ENCODE measurements at regions not wholly inside any gene's neighbourhood (a gene's known extent, or its start where the extent isn't known, plus 50 kb on each side); places are given as distances from the start of the nearest gene placed in this dataset.

DNA sequence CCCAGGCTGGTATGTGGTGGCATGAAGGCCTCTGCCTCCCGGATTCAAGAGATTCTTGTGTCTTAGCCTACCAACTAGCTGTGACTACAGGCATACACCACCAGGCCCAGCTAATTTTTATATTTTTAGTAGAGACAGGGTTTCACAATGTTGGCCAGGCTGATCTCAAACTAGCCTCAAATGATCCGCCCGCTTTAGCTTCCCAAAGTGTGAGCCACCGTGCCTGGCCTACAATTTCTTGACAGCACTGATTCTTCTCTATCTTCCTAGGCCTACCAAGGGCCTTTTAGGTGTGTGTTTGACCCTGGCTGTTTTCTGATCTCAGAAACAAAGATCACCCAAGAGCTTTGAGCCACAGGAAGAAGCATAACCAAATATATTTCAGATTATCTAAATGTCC, 540.8 kb upstream of the ADAMTS5 start:
- Histone ChIP-seq H3K4me3 (replicated peaks in 1 of 3; ENCODE audit: low read depth in 2 of 3, low read length in 3 of 3) (no peak overlapping the region), H3K9ac (ENCODE audit: insufficient read depth, low read length, poor library complexity, severe bottlenecking) (no peak overlapping the region), H3K27ac (ENCODE audit: low read depth in 1 of 2, low read length in 2 of 2) (no peak overlapping the region), H3K36me3 (replicated peaks in 1 of 2; ENCODE audit: control insufficient read depth in 1 of 2, insufficient read depth in 2 of 2, low read length in 2 of 2) (no peaks in the 10 kb centered on the region), H3K9me3 (replicated peaks in 1 of 2; ENCODE audit: control insufficient read depth in 1 of 2, insufficient read depth in 1 of 2, low read length in 2 of 2) (no peaks in the 10 kb centered on the region), H3K27me3 (ENCODE audit: control insufficient read depth in 2 of 2, insufficient read depth in 2 of 2, low read length in 2 of 2) (no peaks in the 10 kb centered on the region), H3K79me2 (ENCODE audit: insufficient read depth, low read length) (no peaks in the 10 kb centered on the region), H3K4me2 (replicated peaks; ENCODE audit: extremely low read depth, low read length, poor library complexity, severe bottlenecking) (no peak overlapping the region), H2AFZ (ENCODE audit: insufficient read depth, low read depth, low read length, poor library complexity, severe bottlenecking) (no peak overlapping the region), H3K4me1 (ENCODE audit: control insufficient read depth in 1 of 2, insufficient read depth in 2 of 2, low read length in 2 of 2) (no peaks in the 10 kb centered on the region), H4K20me1 (ENCODE audit: insufficient read depth, low read length) (no peaks in the 10 kb centered on the region)
- peaks cover 0 to 3% (median 0%) of the 10 kb centered on the region in 7 donors for H3K9me3 Mint-ChIP-seq
- DNase-seq = no peak
- H3K27ac Mint-ChIP-seq = no peak overlapping the region
- TF ChIP-seq, protein P1, sequence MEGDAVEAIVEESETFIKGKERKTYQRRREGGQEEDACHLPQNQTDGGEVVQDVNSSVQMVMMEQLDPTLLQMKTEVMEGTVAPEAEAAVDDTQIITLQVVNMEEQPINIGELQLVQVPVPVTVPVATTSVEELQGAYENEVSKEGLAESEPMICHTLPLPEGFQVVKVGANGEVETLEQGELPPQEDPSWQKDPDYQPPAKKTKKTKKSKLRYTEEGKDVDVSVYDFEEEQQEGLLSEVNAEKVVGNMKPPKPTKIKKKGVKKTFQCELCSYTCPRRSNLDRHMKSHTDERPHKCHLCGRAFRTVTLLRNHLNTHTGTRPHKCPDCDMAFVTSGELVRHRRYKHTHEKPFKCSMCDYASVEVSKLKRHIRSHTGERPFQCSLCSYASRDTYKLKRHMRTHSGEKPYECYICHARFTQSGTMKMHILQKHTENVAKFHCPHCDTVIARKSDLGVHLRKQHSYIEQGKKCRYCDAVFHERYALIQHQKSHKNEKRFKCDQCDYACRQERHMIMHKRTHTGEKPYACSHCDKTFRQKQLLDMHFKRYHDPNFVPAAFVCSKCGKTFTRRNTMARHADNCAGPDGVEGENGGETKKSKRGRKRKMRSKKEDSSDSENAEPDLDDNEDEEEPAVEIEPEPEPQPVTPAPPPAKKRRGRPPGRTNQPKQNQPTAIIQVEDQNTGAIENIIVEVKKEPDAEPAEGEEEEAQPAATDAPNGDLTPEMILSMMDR (IDR thresholded peaks at IDR 0.05) = no peak
- WGBS (ENCODE audit: insufficient coverage) = 95% methylated on average over 3 of the region's 4 CpGs
- intact Hi-C loops (cut with micrococcal nuclease) = no loop called here
- H3K27me3 Mint-ChIP-seq (ENCODE audit: low read depth in 3 of 3) = no peaks in the 10 kb centered on the region
- H3K36me3 Mint-ChIP-seq = no peaks in the 10 kb centered on the region
- H3K4me1 Mint-ChIP-seq = no peaks in the 10 kb centered on the region
- H3K4me3 Mint-ChIP-seq = no peak overlapping the region

GRCh38 chr21:27505516-27505915, 538.6 kb upstream of the ADAMTS5 start:
- Histone ChIP-seq H3K27me3 (ENCODE audit: control insufficient read depth in 2 of 2, insufficient read depth in 2 of 2, low read length in 2 of 2) (no peaks in the 10 kb centered on the region), H3K36me3 (replicated peaks in 1 of 2; ENCODE audit: control insufficient read depth in 1 of 2, insufficient read depth in 2 of 2, low read length in 2 of 2) (no peaks in the 10 kb centered on the region), H3K27ac (ENCODE audit: low read depth in 1 of 2, low read length in 2 of 2) (no peak overlapping the region), H3K4me3 (replicated peaks in 1 of 3; ENCODE audit: low read depth in 2 of 3, low read length in 3 of 3) (no peak overlapping the region), H3K79me2 (ENCODE audit: insufficient read depth, low read length) (no peaks in the 10 kb centered on the region), H3K9ac (ENCODE audit: insufficient read depth, low read length, poor library complexity, severe bottlenecking) (no peak overlapping the region), H4K20me1 (ENCODE audit: insufficient read depth, low read length) (no peaks in the 10 kb centered on the region), H3K4me2 (replicated peaks; ENCODE audit: extremely low read depth, low read length, poor library complexity, severe bottlenecking) (no peak overlapping the region), H3K9me3 (replicated peaks in 1 of 2; ENCODE audit: control insufficient read depth in 1 of 2, insufficient read depth in 1 of 2, low read length in 2 of 2) (peaks cover 0 to 3% of the 10 kb centered on the region in 2 donors), H2AFZ (ENCODE audit: insufficient read depth, low read depth, low read length, poor library complexity, severe bottlenecking) (no peak overlapping the region), H3K4me1 (ENCODE audit: control insufficient read depth in 1 of 2, insufficient read depth in 2 of 2, low read length in 2 of 2) (no peaks in the 10 kb centered on the region)
- H3K4me3 Mint-ChIP-seq = no peak overlapping the region
- no peak for DNase-seq
- H3K27ac Mint-ChIP-seq = no peak overlapping the region
- H3K9me3 Mint-ChIP-seq = peaks cover 0 to 11% (median 2%) of the 10 kb centered on the region in 7 donors
- intact Hi-C loops (cut with micrococcal nuclease) = no loop called here
- H3K36me3 Mint-ChIP-seq = no peaks in the 10 kb centered on the region
- WGBS (ENCODE audit: insufficient coverage) = no CpG with 5 or more reads among the region's 1 CpG
- TF ChIP-seq, protein P1 (IDR thresholded peaks at IDR 0.05) = no peak
- H3K4me1 Mint-ChIP-seq = no peaks in the 10 kb centered on the region
- no peaks in the 10 kb centered on the region for H3K27me3 Mint-ChIP-seq (ENCODE audit: low read depth in 3 of 3)
